ENCODE measurements at regions not wholly inside any gene's neighbourhood (a gene's known extent, or its start where the extent isn't known, plus 50 kb on each side); places are given as distances from the start of the nearest gene placed in this dataset.

DNA sequence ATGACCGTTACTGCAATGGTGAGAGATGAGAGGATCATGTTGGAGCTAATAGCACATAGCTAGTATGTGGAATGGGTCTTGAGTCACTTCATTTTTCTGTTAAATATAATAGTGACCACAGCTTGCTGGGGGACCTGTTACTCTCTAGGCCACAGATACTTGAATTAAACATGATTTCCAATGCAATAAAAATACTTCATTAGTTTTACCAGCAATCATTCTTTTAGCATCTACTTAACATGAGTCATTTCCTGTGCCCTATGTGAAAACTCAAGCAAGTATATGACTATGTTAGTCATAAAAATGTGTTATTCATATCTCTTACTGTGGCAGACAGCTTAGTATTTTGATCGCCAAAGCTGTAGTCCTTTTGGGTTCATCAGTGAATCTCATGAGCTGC, 798.8 kb downstream of the SLC16A7 start:
- Histone ChIP-seq H3K27ac (peak overlapping the region; percentile 51), H3K27me3 (replicated peaks) (no peaks in the 10 kb centered on the region), H3K36me3 (replicated peaks) (no peaks in the 10 kb centered on the region), H3K4me3 (ENCODE audit: low read depth, low read length) (no peak overlapping the region)
- peak; percentile 54 for DNase-seq
- in situ Hi-C loops (cut with HindIII; ENCODE audit: low pct_ligation_motif_present, low sequenced_read_pairs), result no loop called here
- TF ChIP-seq, protein P1, sequence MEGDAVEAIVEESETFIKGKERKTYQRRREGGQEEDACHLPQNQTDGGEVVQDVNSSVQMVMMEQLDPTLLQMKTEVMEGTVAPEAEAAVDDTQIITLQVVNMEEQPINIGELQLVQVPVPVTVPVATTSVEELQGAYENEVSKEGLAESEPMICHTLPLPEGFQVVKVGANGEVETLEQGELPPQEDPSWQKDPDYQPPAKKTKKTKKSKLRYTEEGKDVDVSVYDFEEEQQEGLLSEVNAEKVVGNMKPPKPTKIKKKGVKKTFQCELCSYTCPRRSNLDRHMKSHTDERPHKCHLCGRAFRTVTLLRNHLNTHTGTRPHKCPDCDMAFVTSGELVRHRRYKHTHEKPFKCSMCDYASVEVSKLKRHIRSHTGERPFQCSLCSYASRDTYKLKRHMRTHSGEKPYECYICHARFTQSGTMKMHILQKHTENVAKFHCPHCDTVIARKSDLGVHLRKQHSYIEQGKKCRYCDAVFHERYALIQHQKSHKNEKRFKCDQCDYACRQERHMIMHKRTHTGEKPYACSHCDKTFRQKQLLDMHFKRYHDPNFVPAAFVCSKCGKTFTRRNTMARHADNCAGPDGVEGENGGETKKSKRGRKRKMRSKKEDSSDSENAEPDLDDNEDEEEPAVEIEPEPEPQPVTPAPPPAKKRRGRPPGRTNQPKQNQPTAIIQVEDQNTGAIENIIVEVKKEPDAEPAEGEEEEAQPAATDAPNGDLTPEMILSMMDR (IDR thresholded peaks at IDR 0.05; ENCODE audit: low read depth, low read length, missing control alignments), result no peak

DNA sequence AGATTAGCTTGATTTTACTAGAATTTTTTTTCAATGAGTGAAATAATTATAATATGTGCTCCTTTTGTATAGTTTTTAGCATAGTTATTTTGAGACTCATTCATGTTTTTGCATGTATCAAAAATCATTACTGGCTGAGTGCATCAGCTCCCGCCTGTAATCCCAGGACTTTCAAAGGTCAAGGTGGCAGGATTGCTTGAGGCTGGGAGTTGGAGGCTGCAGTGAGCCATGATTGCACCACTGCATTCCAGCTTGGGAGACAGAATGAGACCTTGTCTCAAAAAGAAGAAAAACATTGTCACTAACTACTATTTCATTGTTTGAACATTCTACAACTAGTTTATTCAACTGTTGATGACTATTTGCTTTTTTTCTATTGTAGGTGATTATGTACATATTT, 802.7 kb downstream of the SLC16A7 start:
- Histone ChIP-seq H3K4me3 (ENCODE audit: low read depth, low read length) (no peak overlapping the region), H3K36me3 (replicated peaks) (no peaks in the 10 kb centered on the region), H3K27me3 (replicated peaks) (no peaks in the 10 kb centered on the region), H3K27ac (no peak overlapping the region)
- in situ Hi-C loops (cut with HindIII; ENCODE audit: low pct_ligation_motif_present, low sequenced_read_pairs), result no loop called here
- peak; percentile 4 for DNase-seq
- TF ChIP-seq, protein P1 (IDR thresholded peaks at IDR 0.05; ENCODE audit: low read depth, low read length, missing control alignments), result no peak

DNA sequence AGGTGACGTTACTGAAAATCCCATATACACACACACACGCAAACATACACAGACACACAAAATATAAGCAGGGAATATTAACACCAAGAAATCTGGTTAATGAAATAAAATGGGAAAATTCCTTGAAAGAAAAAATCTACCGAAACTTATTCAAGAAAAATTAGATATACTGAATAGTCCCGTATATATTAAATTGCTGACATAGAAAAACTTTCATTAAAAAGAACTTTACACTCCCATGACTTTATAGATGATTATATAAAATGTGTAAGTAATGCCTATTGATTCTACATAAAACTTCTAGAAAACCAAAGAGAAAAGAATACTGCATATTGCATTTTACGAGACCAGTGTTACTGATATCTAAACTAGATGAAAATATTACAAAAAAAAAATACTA, 803.2 kb downstream of the SLC16A7 start:
- TF ChIP-seq, protein P1 (IDR thresholded peaks at IDR 0.05; ENCODE audit: low read depth, low read length, missing control alignments), result no peak
- Histone ChIP-seq H3K36me3 (replicated peaks) (no peaks in the 10 kb centered on the region), H3K4me3 (ENCODE audit: low read depth, low read length) (no peak overlapping the region), H3K27ac (no peak overlapping the region), H3K27me3 (replicated peaks) (no peaks in the 10 kb centered on the region)
- in situ Hi-C loops (cut with HindIII; ENCODE audit: low pct_ligation_motif_present, low sequenced_read_pairs), result no loop called here
- no peak for DNase-seq

DNA sequence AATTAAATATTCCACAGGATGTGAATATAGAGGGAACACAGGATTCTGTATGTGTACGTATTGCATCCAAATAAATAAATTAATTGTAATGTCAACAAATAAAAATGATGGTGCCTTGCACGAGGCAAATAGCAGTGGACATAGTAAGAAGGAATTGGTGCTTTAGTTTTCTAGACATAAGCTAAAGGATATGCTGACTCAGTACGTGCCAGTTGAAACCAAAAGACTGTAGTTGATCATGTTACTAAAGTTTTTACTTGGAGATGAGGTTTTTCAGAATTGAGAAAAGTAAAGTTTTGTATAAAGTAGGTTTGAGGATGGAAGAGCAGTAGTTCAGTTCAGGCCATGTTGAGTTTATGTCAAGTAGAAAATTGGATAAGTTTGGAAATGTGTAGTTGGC, 807.2 kb downstream of the SLC16A7 start:
- H3K27me3 ChIP-seq (replicated peaks), result no peaks in the 10 kb centered on the region
- no peaks in the 10 kb centered on the region for H3K36me3 ChIP-seq (replicated peaks)
- no peak for DNase-seq
- H3K4me3 ChIP-seq (ENCODE audit: low read depth, low read length), result no peak overlapping the region
- TF ChIP-seq, protein P1 (IDR thresholded peaks at IDR 0.05; ENCODE audit: low read depth, low read length, missing control alignments), result no peak
- in situ Hi-C loops (cut with HindIII; ENCODE audit: low pct_ligation_motif_present, low sequenced_read_pairs), result no loop called here
- H3K27ac ChIP-seq, result no peak overlapping the region

DNA sequence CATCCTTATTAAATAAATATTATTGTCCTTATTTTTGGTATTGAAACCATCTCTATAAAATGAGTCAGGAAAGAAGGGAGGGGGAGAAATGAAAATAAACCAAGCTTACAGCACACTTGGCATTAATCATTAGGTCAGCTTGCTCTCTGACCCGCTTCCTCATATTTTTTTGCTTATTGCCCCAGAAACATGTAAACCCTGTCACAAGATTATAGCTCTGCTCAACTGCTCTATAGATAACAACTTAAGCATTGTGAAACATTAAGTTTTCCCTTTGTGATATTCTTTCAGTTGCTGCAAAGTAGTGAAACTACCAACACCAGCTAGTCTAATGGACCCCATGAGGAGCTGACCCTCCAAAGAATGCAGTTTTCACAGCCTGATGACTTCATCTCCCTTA, 819.5 kb downstream of the SLC16A7 start:
- TF ChIP-seq, protein P1 (IDR thresholded peaks at IDR 0.05; ENCODE audit: low read depth, low read length, missing control alignments), result no peak
- DNase-seq, result peak; percentile 73
- H3K36me3 ChIP-seq (replicated peaks), result no peaks in the 10 kb centered on the region
- peak overlapping the region; percentile 60 for H3K27ac ChIP-seq
- H3K4me3 ChIP-seq (ENCODE audit: low read depth, low read length), result no peak overlapping the region
- no peaks in the 10 kb centered on the region for H3K27me3 ChIP-seq (replicated peaks)
- in situ Hi-C loops (cut with HindIII; ENCODE audit: low pct_ligation_motif_present, low sequenced_read_pairs), result no loop called here

DNA sequence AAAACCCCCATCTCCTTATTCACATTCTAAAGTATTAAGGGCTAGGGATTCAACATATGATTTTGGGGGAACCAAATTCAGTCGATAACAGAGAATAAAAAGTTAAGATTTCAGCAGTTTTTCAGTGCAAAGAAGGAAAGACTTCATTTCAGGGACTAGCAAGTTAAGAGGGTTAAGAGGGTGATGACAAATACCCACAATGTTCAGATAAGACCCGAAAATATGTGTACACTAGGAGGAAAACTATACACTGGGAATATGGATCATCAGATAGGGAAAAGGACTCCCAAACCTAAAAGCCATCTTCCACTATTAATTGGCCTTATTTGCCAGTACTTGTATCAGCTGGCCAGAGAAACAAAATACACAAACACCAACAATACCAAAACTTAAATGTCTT, 824.2 kb downstream of the SLC16A7 start:
- no peak for DNase-seq
- no peaks in the 10 kb centered on the region for H3K27me3 ChIP-seq (replicated peaks)
- H3K36me3 ChIP-seq (replicated peaks), result no peaks in the 10 kb centered on the region
- in situ Hi-C loops (cut with HindIII; ENCODE audit: low pct_ligation_motif_present, low sequenced_read_pairs), result no loop called here
- TF ChIP-seq, protein P1 (IDR thresholded peaks at IDR 0.05; ENCODE audit: low read depth, low read length, missing control alignments), result no peak
- H3K27ac ChIP-seq, result no peak overlapping the region
- no peak overlapping the region for H3K4me3 ChIP-seq (ENCODE audit: low read depth, low read length)

Data from brain microvascular endothelial cell (primary cell).